Left lung (tissue), 4 donors: ENCODE measurements at regions not wholly inside any gene's neighbourhood (a gene's known extent, or its start where the extent isn't known, plus 50 kb on each side); places are given as distances from the start of the nearest gene placed in this dataset.

Experiments used
- ATAC-seq: fragments of 200-7000 bp; cut with Tn5 transposase; one replicate; pipeline ENCODE4 v1.9.1; 2020; ENCODE audit warnings: moderate library complexity
- DNase-seq, 4 donors: peaks; one replicate each; pipeline ENCODE4 v3.0.0-alpha.2; 2013 to 2020
- H3K27ac ChIP-seq, 2 donors: fragments of 200-600 bp; sonication (generic) in 1 of 2; one replicate each; pipeline versions ENCODE4 v1.5.0 to v1.8.0; 2020 to 2021
- H3K27me3 ChIP-seq, 2 donors: fragments of 200-600 bp; sonication (generic) in 1 of 2; one replicate each; pipeline versions ENCODE4 v1.5.0 to v1.8.0; 2020 to 2021
- H3K36me3 ChIP-seq, 2 donors: fragments of 200-600 bp; sonication (generic) in 1 of 2; one replicate each; pipeline versions ENCODE4 v1.5.0 to v1.8.0; 2020 to 2021
- H3K4me1 ChIP-seq, 2 donors: fragments of 200-600 bp; one replicate each; pipeline ENCODE4 v1.8.0; 2021
- H3K4me3 ChIP-seq, 2 donors: fragments of 200-600 bp; sonication (generic) in 1 of 2; one replicate each; pipeline versions ENCODE4 v1.5.0 to v1.8.0; 2020 to 2021; ENCODE audit warnings: mild to moderate bottlenecking in 1 of 2
- H3K9me3 ChIP-seq, 2 donors: fragments of 200-600 bp; sonication (generic) in 1 of 2; one replicate each; pipeline versions ENCODE4 v1.5.0 to v1.8.0; 2020 to 2021
- CTCF ChIP-seq, 2 donors: fragments of 200-600 bp; sonication (generic) in 1 of 2; IDR thresholded peaks; one replicate each; pipeline versions ENCODE4 v1.5.0 to v1.8.0; 2021; ENCODE audit warnings: antibody characterized with exemption in 2 of 2
- intact Hi-C, 2 donors: fragments of 100-400 bp; cut with DNase I; formaldehyde crosslinking; loops; one replicate each; pipeline versions ENCODE4 v1.11.2 to v1.14.2; 2022
- donor health status: DM: no; HTN: yes; CAD: no.
- donor health status: DM: no; HTN: no; CAD: no.

- Histone ChIP-seq H3K36me3 (no peaks in the 10 kb centered on the region), H3K4me1 (no peaks in the 10 kb centered on the region), H3K4me3 (no peak overlapping the region), H3K27me3 (no peaks in the 10 kb centered on the region), H3K9me3 (peaks cover 0 to 11% of the 10 kb centered on the region in 2 donors), H3K27ac (no peak overlapping the region)
- no peak for ATAC-seq
- intact Hi-C loops: no loop called here
- TF ChIP-seq CTCF (IDR thresholded peaks at IDR 0.05): no peak
- no peak for DNase-seq
Measured at GRCh38 chr7:34277803-34278199, 372.5 kb downstream of the BMPER start.

GRCh38 chr7:34281260-34281659 lies 375.9 kb downstream of the BMPER start:
- TF ChIP-seq CTCF (IDR thresholded peaks at IDR 0.05): no peak
- ATAC-seq (no peak), DNase-seq (no peak)
- peaks cover 0 to 23% of the 10 kb centered on the region in 2 donors for H3K9me3 ChIP-seq
- H3K27me3 ChIP-seq: no peaks in the 10 kb centered on the region
- H3K27ac ChIP-seq: no peak overlapping the region
- no peaks in the 10 kb centered on the region for H3K36me3 ChIP-seq
- H3K4me1 ChIP-seq: no peaks in the 10 kb centered on the region
- H3K4me3 ChIP-seq: no peak overlapping the region
- intact Hi-C loops: no loop called here

GRCh38 chr7:34282271-34282670 lies 375.7 kb upstream of the NPSR1 start:
- Histone ChIP-seq H3K27ac (no peak overlapping the region), H3K36me3 (no peaks in the 10 kb centered on the region), H3K27me3 (no peaks in the 10 kb centered on the region), H3K4me1 (no peaks in the 10 kb centered on the region), H3K4me3 (no peak overlapping the region), H3K9me3 (peaks cover 0 to 23% of the 10 kb centered on the region in 2 donors)
- intact Hi-C loops: no loop called here
- no peak for ATAC-seq
- no peak for TF ChIP-seq CTCF (IDR thresholded peaks at IDR 0.05)
- no peak for DNase-seq

- ATAC-seq (no peak), DNase-seq (no peak)
- Histone ChIP-seq H3K27me3 (no peaks in the 10 kb centered on the region), H3K4me1 (no peaks in the 10 kb centered on the region), H3K27ac (no peak overlapping the region), H3K36me3 (no peaks in the 10 kb centered on the region), H3K4me3 (no peak overlapping the region), H3K9me3 (no peaks in the 10 kb centered on the region)
- intact Hi-C loops: no loop called here
- TF ChIP-seq CTCF (IDR thresholded peaks at IDR 0.05): no peak
Measured at GRCh38 chr7:34296663-34297062, 361.4 kb upstream of the NPSR1 start.

- Histone ChIP-seq H3K36me3 (no peaks in the 10 kb centered on the region), H3K9me3 (no peaks in the 10 kb centered on the region), H3K4me1 (no peaks in the 10 kb centered on the region), H3K27ac (no peak overlapping the region), H3K4me3 (no peak overlapping the region), H3K27me3 (no peaks in the 10 kb centered on the region)
- DNase-seq (no peak), ATAC-seq (no peak)
- intact Hi-C loops: no loop called here
- no peak for TF ChIP-seq CTCF (IDR thresholded peaks at IDR 0.05)
Measured at GRCh38 chr7:34298492-34299013, 359.5 kb upstream of the NPSR1 start.
